Activated T-helper 1 cell treated with anti-CD3 and anti-CD28 coated beads, Interleukin-12 subunit alpha, Interleukin-12 subunit beta, Interleukin-2, Interleukin-4 antibody, amounts not matched to agents 30 ng/mL and 10 ng/mL and 1 ng/mL, durations not matched to agents 14 hours and 24 hours and 36 hours (primary cell): ENCODE measurements at regions not wholly inside any gene's neighbourhood (a gene's known extent, or its start where the extent isn't known, plus 50 kb on each side); places are given as distances from the start of the nearest gene placed in this dataset.
"Not testable (repeated sequence)": the region's sequence is repeated elsewhere in the genome, so short reads cannot be mapped to it uniquely, and the experiment has no call there.

ENCODE experiments used
- DNase-seq: peaks from one replicate; pipeline ENCODE4 v3.0.0; 2021; ENCODE audit warnings: low spot score
- H3K27ac Mint-ChIP-seq: one replicate; pipeline ENCODE4 v1.8.0; 2021; ENCODE audit warnings: mild to moderate bottlenecking, mixed read lengths
- H3K27me3 Mint-ChIP-seq: one replicate; pipeline ENCODE4 v1.8.0; 2022; ENCODE audit warnings: mild to moderate bottlenecking, moderate library complexity, mixed read lengths; ENCODE audit not compliant: insufficient read depth
- H3K36me3 Mint-ChIP-seq: one replicate; pipeline ENCODE4 v1.8.0; 2021; ENCODE audit warnings: low read depth, mixed read lengths
- H3K4me1 Mint-ChIP-seq: one replicate; pipeline ENCODE4 v1.8.0; 2021; ENCODE audit warnings: low read depth, mixed read lengths
- H3K4me3 Mint-ChIP-seq: one replicate; pipeline ENCODE4 v1.8.0; 2021; ENCODE audit warnings: mild to moderate bottlenecking, moderate library complexity, mixed read lengths
- H3K9me3 Mint-ChIP-seq: one replicate; pipeline ENCODE4 v1.8.0; 2021; ENCODE audit warnings: mixed read lengths
- intact Hi-C: fragments of 100-400 bp; cut with micrococcal nuclease; formaldehyde crosslinking; loops from one replicate; pipeline ENCODE4 v1.15.1; 2024

DNA sequence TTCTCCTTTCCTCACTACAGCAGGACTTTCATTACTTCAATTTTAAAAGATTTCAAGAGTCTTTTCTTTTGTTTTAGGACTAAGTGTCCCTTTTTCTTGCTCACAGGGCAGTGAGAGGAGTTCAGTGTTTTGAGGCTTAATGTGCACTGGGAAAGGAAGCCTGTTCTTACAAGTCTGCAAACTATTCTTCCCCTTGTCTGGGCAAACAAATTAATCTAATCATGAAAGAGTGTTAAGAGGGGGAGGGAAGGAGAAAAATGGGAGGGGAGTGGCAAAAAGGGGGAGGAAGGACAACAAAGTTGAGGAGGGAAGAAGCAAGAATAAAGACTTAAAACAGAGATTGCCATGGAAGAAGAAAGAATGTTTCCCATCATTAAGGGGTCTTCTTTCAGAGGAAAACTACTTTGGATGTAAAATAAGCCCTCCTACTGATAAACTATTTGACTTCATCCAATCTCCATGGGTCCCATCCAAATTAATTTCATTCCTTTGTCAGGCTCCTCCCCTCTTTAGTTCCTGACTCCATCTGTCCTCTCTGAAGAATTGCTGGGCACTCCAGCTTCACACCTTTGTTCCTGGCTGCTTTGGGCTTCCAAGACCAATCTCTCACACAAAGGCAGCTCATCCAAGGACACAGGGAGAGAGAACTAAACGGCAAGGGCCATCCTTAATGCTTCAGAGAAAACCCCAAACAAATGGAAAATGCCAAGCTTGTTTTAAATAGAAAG is 244.5 kb downstream of the TPBG start:
- Mint-ChIP-seq H3K4me3 (no peak overlapping the region), H3K9me3 (no peaks in the 10 kb centered on the region), H3K27ac (no peak overlapping the region), H3K27me3 (no peaks in the 10 kb centered on the region), H3K4me1 (no peaks in the 10 kb centered on the region), H3K36me3 (no peaks in the 10 kb centered on the region)
- DNase-seq = no peak
- intact Hi-C loops = loop anchor here (2.0 kb wide), 1 partner anchor 61 kb away; no protein-coding TSS in a partner anchor

DNA sequence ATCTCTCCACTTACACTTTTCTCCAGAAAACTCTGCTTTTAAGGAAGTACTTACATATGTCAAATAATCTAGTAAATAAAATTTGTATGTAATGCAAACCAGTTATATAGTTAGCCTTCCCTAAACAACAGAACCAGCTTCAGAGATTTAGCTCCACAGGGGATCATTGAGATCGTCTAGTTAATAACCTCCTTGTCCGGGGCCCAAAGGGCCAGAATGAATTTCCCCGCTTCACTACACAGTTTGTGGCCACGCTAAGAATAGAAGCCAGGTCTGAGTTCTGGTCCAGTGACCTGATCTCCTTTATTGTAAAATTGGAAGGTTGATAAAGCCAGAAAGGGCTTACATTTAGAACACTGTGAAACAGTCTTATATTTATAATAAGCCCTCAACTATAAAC is 245.2 kb downstream of the TPBG start:
- intact Hi-C loops = loop anchor here (2.0 kb wide), 1 partner anchor 62 kb away; no protein-coding TSS in a partner anchor
- H3K36me3 Mint-ChIP-seq = no peaks in the 10 kb centered on the region
- no peak for DNase-seq
- H3K27ac Mint-ChIP-seq = no peak overlapping the region
- no peaks in the 10 kb centered on the region for H3K9me3 Mint-ChIP-seq
- no peaks in the 10 kb centered on the region for H3K27me3 Mint-ChIP-seq
- H3K4me1 Mint-ChIP-seq = no peaks in the 10 kb centered on the region
- H3K4me3 Mint-ChIP-seq = no peak overlapping the region

DNA sequence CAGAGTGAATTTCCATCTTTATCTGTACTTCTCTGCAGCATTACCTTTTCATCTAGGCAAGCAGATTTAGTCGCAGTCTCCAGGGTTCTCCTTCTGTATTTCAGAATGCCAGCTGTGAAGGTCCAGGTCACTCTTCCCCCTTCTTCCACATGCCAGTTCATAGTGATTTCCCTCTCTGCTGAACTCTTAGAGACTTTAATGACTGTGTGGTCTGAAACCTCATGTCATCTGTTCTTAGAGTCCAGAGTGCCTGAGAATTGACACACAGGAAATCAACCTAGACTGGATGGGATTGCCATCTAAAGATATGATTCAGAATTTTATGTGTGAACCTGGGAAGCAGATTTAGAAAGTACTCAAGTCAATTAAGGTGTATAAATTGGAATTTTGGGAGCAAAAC is 248.1 kb downstream of the TPBG start:
- intact Hi-C loops = no loop called here
- no peaks in the 10 kb centered on the region for H3K27me3 Mint-ChIP-seq
- H3K4me3 Mint-ChIP-seq = no peak overlapping the region
- DNase-seq = no peak
- H3K9me3 Mint-ChIP-seq = no peaks in the 10 kb centered on the region
- no peak overlapping the region for H3K27ac Mint-ChIP-seq
- H3K4me1 Mint-ChIP-seq = no peaks in the 10 kb centered on the region
- no peaks in the 10 kb centered on the region for H3K36me3 Mint-ChIP-seq

DNA sequence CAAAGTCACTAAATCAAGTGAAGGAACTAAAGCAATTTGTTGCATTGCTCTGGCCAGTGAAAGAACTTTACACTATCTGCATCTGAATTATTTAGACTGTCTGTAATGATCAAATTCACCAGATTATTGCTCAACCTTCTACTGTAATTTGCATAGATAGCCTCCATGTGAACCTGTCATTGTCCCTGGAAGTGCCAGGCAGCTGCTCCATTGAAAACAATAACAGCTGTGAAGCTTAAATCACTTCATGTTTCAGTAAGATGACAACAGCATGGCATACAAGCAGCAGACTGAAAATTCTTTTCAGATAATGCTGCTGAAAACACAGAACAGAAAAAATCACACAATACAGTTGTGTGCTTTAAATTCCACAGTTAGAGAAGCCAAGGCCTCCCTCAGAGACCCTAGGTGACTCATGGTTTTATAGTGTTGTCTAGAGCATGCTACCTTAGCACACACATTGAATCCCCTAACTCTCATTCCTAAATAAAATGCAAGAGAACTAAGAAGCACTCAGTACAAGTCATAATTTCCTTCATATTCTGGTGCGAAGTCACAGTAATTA is 248.9 kb downstream of the TPBG start:
- intact Hi-C loops = no loop called here
- Mint-ChIP-seq H3K27ac (no peak overlapping the region), H3K4me1 (no peaks in the 10 kb centered on the region), H3K4me3 (no peak overlapping the region), H3K9me3 (no peaks in the 10 kb centered on the region), H3K36me3 (no peaks in the 10 kb centered on the region), H3K27me3 (no peaks in the 10 kb centered on the region)
- DNase-seq = no peak

DNA sequence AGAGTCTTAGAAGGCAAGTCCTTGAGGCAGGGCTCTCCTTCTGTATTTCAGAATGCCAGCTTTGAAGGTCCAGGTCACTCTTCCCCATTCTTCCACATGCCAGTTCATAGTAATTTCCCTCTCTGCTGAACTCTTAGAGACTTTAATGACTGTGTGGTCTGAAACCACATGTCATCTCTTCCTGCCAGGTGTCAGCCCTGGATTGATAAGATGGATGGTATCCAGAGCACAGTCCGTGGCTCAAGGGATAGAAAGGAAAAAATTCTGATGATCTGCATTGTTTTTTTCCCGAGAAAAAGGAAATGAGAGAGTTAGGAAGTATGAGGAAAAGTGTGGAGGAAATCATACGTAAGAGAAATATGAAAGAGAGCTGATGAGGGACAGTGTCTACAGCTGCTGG is 250.9 kb downstream of the TPBG start:
- H3K9me3 Mint-ChIP-seq = no peaks in the 10 kb centered on the region
- H3K27ac Mint-ChIP-seq = no peak overlapping the region
- no peaks in the 10 kb centered on the region for H3K27me3 Mint-ChIP-seq
- H3K4me1 Mint-ChIP-seq = no peaks in the 10 kb centered on the region
- no peaks in the 10 kb centered on the region for H3K36me3 Mint-ChIP-seq
- no peak for DNase-seq
- no peak overlapping the region for H3K4me3 Mint-ChIP-seq
- intact Hi-C loops = no loop called here

DNA sequence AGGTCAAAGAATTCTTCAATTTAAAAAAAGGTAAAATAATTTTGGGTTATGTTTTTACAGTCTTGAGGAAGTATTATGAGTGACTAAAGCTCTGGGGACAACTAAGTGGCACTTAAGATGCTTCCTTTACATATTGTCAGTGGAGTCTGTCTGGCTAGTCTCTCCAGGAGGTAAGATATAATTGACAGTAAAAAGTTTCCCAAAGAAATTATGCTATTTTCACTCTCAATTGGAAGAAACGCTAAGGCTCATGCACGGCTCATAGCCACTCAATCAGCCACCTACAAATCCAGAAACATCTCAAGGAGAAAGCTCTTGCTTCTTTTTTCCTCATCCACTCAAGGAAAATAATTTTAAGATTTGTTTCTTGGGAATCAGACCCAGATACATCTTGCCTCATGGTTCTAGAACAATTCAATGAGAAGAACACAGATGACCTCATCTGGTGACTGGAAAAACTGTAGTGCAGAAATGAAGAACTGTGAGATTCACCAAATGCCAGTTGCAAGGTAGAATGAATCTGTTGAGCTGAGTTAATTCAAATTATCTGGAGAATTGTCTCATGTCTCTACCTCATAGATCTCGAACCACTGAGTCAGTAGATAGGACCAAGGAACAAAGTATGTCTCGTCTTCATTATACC is 252.9 kb downstream of the TPBG start:
- Mint-ChIP-seq H3K27ac (no peak overlapping the region), H3K9me3 (peaks cover 7% of the 10 kb centered on the region), H3K27me3 (no peaks in the 10 kb centered on the region), H3K36me3 (no peaks in the 10 kb centered on the region), H3K4me3 (no peak overlapping the region), H3K4me1 (no peaks in the 10 kb centered on the region)
- intact Hi-C loops = no loop called here
- no peak for DNase-seq

DNA sequence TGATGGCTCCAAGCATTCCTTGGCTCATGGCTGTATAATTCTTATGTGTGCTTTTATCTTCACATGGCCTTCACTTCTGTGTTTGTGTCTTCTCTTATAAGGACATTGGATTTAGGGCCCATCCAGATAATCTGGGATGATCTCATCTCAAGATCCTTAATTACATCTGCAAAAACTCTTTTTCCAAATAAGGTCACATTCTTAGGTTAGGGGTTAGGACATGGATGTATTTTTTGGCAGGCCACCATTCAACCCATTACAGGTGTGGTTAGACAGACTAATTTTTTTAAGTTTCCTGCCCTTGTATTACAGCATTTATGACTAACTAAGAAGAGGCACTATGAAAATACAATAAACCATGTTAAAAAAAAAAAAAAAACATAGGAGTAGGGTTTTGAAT is 254.0 kb downstream of the TPBG start:
- Mint-ChIP-seq H3K4me3 (no peak overlapping the region), H3K27me3 (no peaks in the 10 kb centered on the region), H3K36me3 (no peaks in the 10 kb centered on the region), H3K27ac (no peak overlapping the region), H3K9me3 (peaks cover 15% of the 10 kb centered on the region), H3K4me1 (no peaks in the 10 kb centered on the region)
- intact Hi-C loops = no loop called here
- no peak for DNase-seq

DNA sequence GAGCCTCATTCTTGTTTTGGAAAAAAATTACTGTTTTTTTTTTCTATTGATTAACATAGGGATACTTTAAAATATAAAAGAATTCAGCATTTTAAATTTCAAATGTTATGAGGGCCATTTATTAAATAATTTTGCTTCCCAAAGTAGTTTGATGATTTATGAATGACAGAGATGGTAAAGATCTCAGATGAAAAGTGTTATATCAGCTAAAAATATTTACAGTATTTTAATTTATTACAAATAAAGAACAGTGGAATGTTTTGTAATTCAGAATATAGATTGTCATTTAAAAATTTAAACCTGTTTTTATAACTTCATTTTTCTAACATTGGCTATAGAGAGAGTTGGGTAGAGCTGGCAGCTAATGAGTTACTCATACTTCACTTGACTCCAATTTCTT is 256.0 kb downstream of the TPBG start:
- H3K4me3 Mint-ChIP-seq = no peak overlapping the region
- no peaks in the 10 kb centered on the region for H3K36me3 Mint-ChIP-seq

DNA sequence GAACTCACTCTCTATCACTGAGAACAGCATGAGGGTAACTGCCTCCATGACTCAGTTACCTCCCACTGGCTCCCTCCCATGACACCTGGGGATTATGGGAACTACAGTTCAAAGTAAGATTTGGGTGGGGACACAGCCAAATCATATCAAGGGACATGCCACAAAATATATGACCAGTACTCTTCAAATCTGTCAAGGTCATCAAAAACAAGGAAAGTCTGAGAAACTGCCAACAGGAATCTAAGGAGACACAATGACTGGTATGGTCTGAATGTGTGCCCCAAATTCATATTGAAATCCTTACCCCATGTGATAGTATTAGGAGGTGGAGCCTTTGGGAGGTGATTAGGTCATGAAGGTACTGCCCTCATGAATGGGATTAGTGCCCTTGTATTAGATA is 258.8 kb downstream of the TPBG start:
- H3K36me3 Mint-ChIP-seq = no peaks in the 10 kb centered on the region
- intact Hi-C loops = no loop called here
- no peak overlapping the region for H3K4me3 Mint-ChIP-seq
- no peak for DNase-seq
- no peaks in the 10 kb centered on the region for H3K4me1 Mint-ChIP-seq
- peaks cover 19% of the 10 kb centered on the region for H3K9me3 Mint-ChIP-seq
- H3K27me3 Mint-ChIP-seq = no peaks in the 10 kb centered on the region
- no peak overlapping the region for H3K27ac Mint-ChIP-seq

More for the DNA sequence above, 256.0 kb downstream of the TPBG start:
- no peak for DNase-seq
- Mint-ChIP-seq H3K9me3 (peaks cover 16% of the 10 kb centered on the region), H3K27me3 (no peaks in the 10 kb centered on the region), H3K4me1 (no peaks in the 10 kb centered on the region), H3K27ac (no peak overlapping the region)
- intact Hi-C loops = no loop called here

DNA sequence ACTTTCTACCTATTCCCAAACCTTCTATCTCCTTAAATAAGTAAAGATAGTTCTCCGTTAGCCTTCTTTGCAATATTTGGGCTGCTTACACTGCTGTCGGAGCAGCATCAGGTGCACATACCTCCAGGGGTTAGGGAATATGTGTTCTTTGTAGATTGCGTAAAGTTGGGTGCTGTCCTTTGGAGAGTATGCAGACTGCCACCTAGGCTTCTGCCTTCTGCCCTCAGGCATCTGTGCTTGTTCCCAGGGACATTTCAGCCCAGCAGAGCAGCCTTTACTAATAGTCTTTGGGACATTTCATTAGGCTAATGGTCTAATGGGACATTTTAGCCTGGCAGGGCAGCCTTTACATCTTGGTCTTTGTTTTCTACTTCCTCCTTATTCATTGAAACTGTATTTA is 260.6 kb downstream of the TPBG start:
- Mint-ChIP-seq H3K27me3 (no peaks in the 10 kb centered on the region), H3K36me3 (no peaks in the 10 kb centered on the region), H3K4me1 (no peaks in the 10 kb centered on the region), H3K27ac (no peak overlapping the region), H3K4me3 (no peak overlapping the region), H3K9me3 (peaks cover 19% of the 10 kb centered on the region)
- intact Hi-C loops = no loop called here
- DNase-seq = no peak

DNA sequence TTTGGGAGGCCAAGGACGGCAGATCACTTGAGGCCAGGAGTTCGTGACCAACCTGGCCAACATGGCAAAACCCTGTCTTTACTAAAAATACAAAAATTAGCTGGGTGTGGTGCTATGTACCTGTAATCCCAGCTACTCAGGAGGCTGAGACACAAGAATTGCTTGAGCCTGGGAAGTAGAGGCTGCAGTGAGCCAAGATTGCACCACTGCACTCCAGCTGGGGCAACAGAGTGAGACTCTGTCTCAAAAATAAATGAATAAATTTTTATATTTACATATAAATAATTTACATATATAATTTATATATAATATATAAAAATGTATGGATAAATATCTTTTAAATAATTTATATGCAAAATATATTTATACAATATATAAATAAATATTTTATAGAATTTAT is 263.3 kb downstream of the TPBG start:
- DNase-seq, intact Hi-C loops, H3K4me1 Mint-ChIP-seq: not testable (repeated sequence)

DNA sequence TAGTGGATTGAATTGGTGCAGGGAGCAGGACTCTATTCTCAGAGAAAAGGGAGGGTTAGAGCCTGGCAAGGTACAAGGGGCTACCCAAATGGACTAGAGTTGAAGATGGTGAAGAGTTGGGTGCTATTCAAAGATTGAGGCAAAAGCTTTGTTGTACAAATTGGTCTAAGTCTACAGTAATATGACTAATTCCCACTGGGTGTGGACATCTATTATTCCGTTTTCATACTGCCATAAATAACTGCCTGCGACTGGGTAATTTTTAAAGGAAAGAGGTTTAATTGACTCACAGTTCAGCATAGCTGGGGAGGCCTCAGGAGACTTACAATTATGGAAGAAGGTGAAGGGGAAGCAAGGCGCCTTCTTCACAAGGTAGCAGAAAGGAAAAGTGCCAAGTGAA is 266.3 kb downstream of the TPBG start:
- Mint-ChIP-seq H3K9me3 (peaks cover 3% of the 10 kb centered on the region), H3K27ac (no peak overlapping the region), H3K4me3 (no peak overlapping the region), H3K27me3 (peaks cover 2% of the 10 kb centered on the region), H3K4me1 (no peaks in the 10 kb centered on the region), H3K36me3 (no peaks in the 10 kb centered on the region)
- DNase-seq = no peak
- intact Hi-C loops = no loop called here

More for the DNA sequence above, 263.3 kb downstream of the TPBG start:
- not testable (repeated sequence) for H3K9me3 Mint-ChIP-seq, H3K27ac Mint-ChIP-seq, H3K27me3 Mint-ChIP-seq, H3K4me3 Mint-ChIP-seq, H3K36me3 Mint-ChIP-seq

DNA sequence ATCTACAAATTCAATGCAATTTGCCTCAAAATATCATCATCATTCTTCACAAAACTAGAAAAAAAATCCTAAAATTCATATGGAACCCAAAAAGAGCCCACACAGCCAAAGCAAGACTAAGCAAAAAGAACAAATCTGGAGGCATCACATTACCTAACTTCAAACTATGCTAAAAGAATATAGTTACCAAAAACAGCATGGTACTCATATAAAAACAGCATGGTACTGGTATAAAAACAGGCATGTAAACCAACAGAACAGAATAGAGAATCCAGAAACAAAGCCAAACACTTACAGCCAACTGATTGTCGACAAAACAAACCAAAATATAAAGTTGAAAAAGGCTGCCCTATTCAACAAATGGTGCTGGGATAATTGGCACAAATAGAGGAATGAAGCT is 278.1 kb downstream of the TPBG start:
- Mint-ChIP-seq H3K4me3 (no peak overlapping the region), H3K27ac (no peak overlapping the region), H3K27me3 (no peaks in the 10 kb centered on the region), H3K4me1 (no peaks in the 10 kb centered on the region), H3K9me3 (no peaks in the 10 kb centered on the region), H3K36me3 (no peaks in the 10 kb centered on the region)
- DNase-seq = no peak
- intact Hi-C loops = no loop called here
